ENCODE measurements at regions not wholly inside any gene's neighbourhood (a gene's known extent, or its start where the extent isn't known, plus 50 kb on each side); places are given as distances from the start of the nearest gene placed in this dataset.

DNA sequence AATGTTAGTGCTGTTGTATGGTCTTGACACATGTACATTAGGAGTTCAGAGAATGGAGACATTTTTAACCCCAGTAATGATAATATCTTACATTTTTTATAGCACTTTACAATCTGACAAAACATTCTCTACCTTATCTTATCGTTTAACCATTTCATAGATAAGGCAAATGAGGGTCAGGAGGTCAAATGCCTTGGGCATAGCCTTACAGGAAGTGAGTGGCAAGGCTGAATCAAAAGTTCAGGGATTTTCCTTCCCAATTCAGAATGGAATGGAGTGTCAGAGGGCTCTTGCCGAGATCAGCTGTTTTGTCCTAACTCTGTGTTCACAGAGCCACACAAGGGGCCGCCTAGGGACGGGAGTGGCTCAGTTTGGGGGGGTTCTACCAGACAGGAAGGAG is 57.6 kb upstream of the AK4 start:
- in situ Hi-C loops (cut with HindIII; ENCODE audit: low sequenced_read_pairs), result no loop called here
- TF ChIP-seq, protein P1, sequence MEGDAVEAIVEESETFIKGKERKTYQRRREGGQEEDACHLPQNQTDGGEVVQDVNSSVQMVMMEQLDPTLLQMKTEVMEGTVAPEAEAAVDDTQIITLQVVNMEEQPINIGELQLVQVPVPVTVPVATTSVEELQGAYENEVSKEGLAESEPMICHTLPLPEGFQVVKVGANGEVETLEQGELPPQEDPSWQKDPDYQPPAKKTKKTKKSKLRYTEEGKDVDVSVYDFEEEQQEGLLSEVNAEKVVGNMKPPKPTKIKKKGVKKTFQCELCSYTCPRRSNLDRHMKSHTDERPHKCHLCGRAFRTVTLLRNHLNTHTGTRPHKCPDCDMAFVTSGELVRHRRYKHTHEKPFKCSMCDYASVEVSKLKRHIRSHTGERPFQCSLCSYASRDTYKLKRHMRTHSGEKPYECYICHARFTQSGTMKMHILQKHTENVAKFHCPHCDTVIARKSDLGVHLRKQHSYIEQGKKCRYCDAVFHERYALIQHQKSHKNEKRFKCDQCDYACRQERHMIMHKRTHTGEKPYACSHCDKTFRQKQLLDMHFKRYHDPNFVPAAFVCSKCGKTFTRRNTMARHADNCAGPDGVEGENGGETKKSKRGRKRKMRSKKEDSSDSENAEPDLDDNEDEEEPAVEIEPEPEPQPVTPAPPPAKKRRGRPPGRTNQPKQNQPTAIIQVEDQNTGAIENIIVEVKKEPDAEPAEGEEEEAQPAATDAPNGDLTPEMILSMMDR (IDR thresholded peaks at IDR 0.05; ENCODE audit: low read depth, low read length, missing control alignments), result no peak
- no peak overlapping the region for H3K4me3 ChIP-seq (ENCODE audit: low read depth, low read length)
- no peak for DNase-seq (ENCODE audit: low read depth)

DNA sequence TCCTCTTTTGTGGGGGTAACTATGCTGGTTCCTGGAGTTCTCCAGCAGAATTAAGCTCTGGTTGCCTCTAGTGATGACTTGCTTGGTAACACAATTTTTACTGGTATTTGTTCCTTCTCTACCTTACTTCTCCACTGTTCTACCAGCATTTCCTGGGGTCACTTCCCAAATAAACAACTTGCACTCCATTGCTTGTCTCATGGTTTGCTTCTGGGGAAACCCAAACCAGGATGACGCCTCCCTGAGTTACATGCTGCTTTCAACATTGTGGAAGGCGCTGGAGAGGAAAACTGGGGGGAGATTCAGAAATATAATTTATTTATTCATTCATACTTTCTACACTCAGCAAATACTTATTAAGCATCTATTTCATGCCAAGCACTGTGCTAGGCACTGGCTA is 55.3 kb upstream of the AK4 start:
- H3K4me3 ChIP-seq (ENCODE audit: low read depth, low read length), result no peak overlapping the region
- in situ Hi-C loops (cut with HindIII; ENCODE audit: low sequenced_read_pairs), result no loop called here
- DNase-seq (ENCODE audit: low read depth), result no peak
- TF ChIP-seq, protein P1 (IDR thresholded peaks at IDR 0.05; ENCODE audit: low read depth, low read length, missing control alignments), result no peak

DNA sequence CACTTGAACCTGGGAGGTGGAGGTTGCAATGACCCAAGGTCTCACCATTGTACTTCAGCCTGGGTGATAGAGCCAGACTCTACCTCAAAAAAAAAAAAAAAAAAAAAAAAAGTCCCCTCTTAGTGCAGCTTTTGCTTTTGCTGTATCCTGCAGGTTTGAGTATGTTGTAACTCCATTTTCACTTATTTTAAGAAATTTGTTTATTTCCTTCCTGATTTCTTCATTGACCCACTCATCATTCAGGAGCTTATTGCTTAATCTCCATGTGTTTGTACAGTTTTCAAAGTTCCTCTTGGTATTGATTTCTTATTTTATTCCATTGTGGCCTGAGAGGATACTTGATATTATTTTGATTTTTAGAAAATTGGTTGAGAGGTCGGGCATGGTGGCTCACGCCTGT is 50.9 kb upstream of the AK4 start:
- in situ Hi-C loops (cut with HindIII; ENCODE audit: low sequenced_read_pairs), result no loop called here
- TF ChIP-seq, protein P1 (IDR thresholded peaks at IDR 0.05; ENCODE audit: low read depth, low read length, missing control alignments), result no peak
- DNase-seq (ENCODE audit: low read depth), result no peak
- H3K4me3 ChIP-seq (ENCODE audit: low read depth, low read length), result no peak overlapping the region
